ENCODE measurements at regions not wholly inside any gene's neighbourhood (a gene's known extent, or its start where the extent isn't known, plus 50 kb on each side); places are given as distances from the start of the nearest gene placed in this dataset.
A peak's percentile ranks its signal among the peaks of the same experiment; 100 is the strongest.
"Not testable (repeated sequence)": the region's sequence is repeated elsewhere in the genome, so short reads cannot be mapped to it uniquely, and the experiment has no call there.

GRCh38 chrX:117483950-117484349 is 632.7 kb downstream of the KLHL13 start:
- Histone ChIP-seq H3K4me3 (ENCODE audit: insufficient read depth, low read depth, low read length) (no peak overlapping the region), H3K27me3 (ENCODE audit: control insufficient read depth, insufficient read depth, low read length) (no peaks in the 10 kb centered on the region), H3K36me3 (replicated peaks; ENCODE audit: control insufficient read depth, insufficient read depth, low read length) (no peaks in the 10 kb centered on the region)
- no peak for DNase-seq

GRCh38 chrX:117458243-117458968 is 658.2 kb downstream of the KLHL13 start:
- no peaks in the 10 kb centered on the region for H3K36me3 ChIP-seq (replicated peaks; ENCODE audit: control insufficient read depth, insufficient read depth, low read length)
- no peaks in the 10 kb centered on the region for H3K27me3 ChIP-seq (ENCODE audit: control insufficient read depth, insufficient read depth, low read length)
- no peak for DNase-seq
- no peak overlapping the region for H3K4me3 ChIP-seq (ENCODE audit: insufficient read depth, low read depth, low read length)

GRCh38 chrX:117455787-117456186 is 660.8 kb downstream of the KLHL13 start:
- no peak overlapping the region for H3K4me3 ChIP-seq (ENCODE audit: insufficient read depth, low read depth, low read length)
- DNase-seq = no peak

GRCh38 chrX:117429501-117429900 is 687.1 kb downstream of the KLHL13 start:
- H3K36me3 ChIP-seq (replicated peaks; ENCODE audit: control insufficient read depth, insufficient read depth, low read length) = no peaks in the 10 kb centered on the region
- no peak for DNase-seq
- H3K4me3 ChIP-seq (ENCODE audit: insufficient read depth, low read depth, low read length) = no peak overlapping the region
- no peaks in the 10 kb centered on the region for H3K27me3 ChIP-seq (ENCODE audit: control insufficient read depth, insufficient read depth, low read length)

More at GRCh38 chrX:117455787-117456186, 660.8 kb downstream of the KLHL13 start:
- Histone ChIP-seq H3K27me3 (ENCODE audit: control insufficient read depth, insufficient read depth, low read length) (no peaks in the 10 kb centered on the region), H3K36me3 (replicated peaks; ENCODE audit: control insufficient read depth, insufficient read depth, low read length) (no peaks in the 10 kb centered on the region)

- no peaks in the 10 kb centered on the region for H3K27me3 ChIP-seq (ENCODE audit: control insufficient read depth, insufficient read depth, low read length)
- DNase-seq = no peak
- H3K4me3 ChIP-seq (ENCODE audit: insufficient read depth, low read depth, low read length) = no peak overlapping the region
- no peaks in the 10 kb centered on the region for H3K36me3 ChIP-seq (replicated peaks; ENCODE audit: control insufficient read depth, insufficient read depth, low read length)
These were observed 709.0 kb downstream of the KLHL13 start for GRCh38 chrX:117407449-117408150.

GRCh38 chrX:117400839-117401238 is 715.8 kb downstream of the KLHL13 start:
- no peaks in the 10 kb centered on the region for H3K27me3 ChIP-seq (ENCODE audit: control insufficient read depth, insufficient read depth, low read length)
- H3K4me3 ChIP-seq (ENCODE audit: insufficient read depth, low read depth, low read length) = no peak overlapping the region
- DNase-seq = no peak
- H3K36me3 ChIP-seq (replicated peaks; ENCODE audit: control insufficient read depth, insufficient read depth, low read length) = no peaks in the 10 kb centered on the region

- H3K4me3 ChIP-seq (ENCODE audit: insufficient read depth, low read depth, low read length) = no peak overlapping the region
- no peak for DNase-seq
- H3K27me3 ChIP-seq (ENCODE audit: control insufficient read depth, insufficient read depth, low read length) = no peaks in the 10 kb centered on the region
- no peaks in the 10 kb centered on the region for H3K36me3 ChIP-seq (replicated peaks; ENCODE audit: control insufficient read depth, insufficient read depth, low read length)
These were observed 716.6 kb downstream of the KLHL13 start for GRCh38 chrX:117400005-117400404.

- Histone ChIP-seq H3K36me3 (replicated peaks; ENCODE audit: control insufficient read depth, insufficient read depth, low read length) (no peaks in the 10 kb centered on the region), H3K27me3 (ENCODE audit: control insufficient read depth, insufficient read depth, low read length) (no peaks in the 10 kb centered on the region), H3K4me3 (ENCODE audit: insufficient read depth, low read depth, low read length) (no peak overlapping the region)
- DNase-seq = no peak
These were observed 718.8 kb downstream of the KLHL13 start for GRCh38 chrX:117397844-117398243.

GRCh38 chrX:117394506-117395070 is 722.0 kb downstream of the KLHL13 start:
- not testable (repeated sequence) for H3K36me3 ChIP-seq (replicated peaks; ENCODE audit: control insufficient read depth, insufficient read depth, low read length); DNase-seq; H3K27me3 ChIP-seq (ENCODE audit: control insufficient read depth, insufficient read depth, low read length); H3K4me3 ChIP-seq (ENCODE audit: insufficient read depth, low read depth, low read length)

GRCh38 chrX:117392360-117392759 is 724.2 kb downstream of the KLHL13 start:
- H3K4me3 ChIP-seq (ENCODE audit: insufficient read depth, low read depth, low read length); H3K27me3 ChIP-seq (ENCODE audit: control insufficient read depth, insufficient read depth, low read length); H3K36me3 ChIP-seq (replicated peaks; ENCODE audit: control insufficient read depth, insufficient read depth, low read length); DNase-seq: not testable (repeated sequence)

- no peak for DNase-seq
- Histone ChIP-seq H3K36me3 (replicated peaks; ENCODE audit: control insufficient read depth, insufficient read depth, low read length) (no peaks in the 10 kb centered on the region), H3K27me3 (ENCODE audit: control insufficient read depth, insufficient read depth, low read length) (no peaks in the 10 kb centered on the region), H3K4me3 (ENCODE audit: insufficient read depth, low read depth, low read length) (no peak overlapping the region)
These were observed 740.1 kb downstream of the KLHL13 start for GRCh38 chrX:117376460-117376859.

- Histone ChIP-seq H3K36me3 (replicated peaks; ENCODE audit: control insufficient read depth, insufficient read depth, low read length) (no peaks in the 10 kb centered on the region), H3K4me3 (ENCODE audit: insufficient read depth, low read depth, low read length) (no peak overlapping the region), H3K27me3 (ENCODE audit: control insufficient read depth, insufficient read depth, low read length) (no peaks in the 10 kb centered on the region; the same call in 1 of the 2 replicates)
- no peak for DNase-seq
These were observed 781.4 kb downstream of the KLHL13 start for GRCh38 chrX:117335209-117335608.

GRCh38 chrX:117327373-117327772 is 789.2 kb downstream of the KLHL13 start:
- Histone ChIP-seq H3K4me3 (ENCODE audit: insufficient read depth, low read depth, low read length) (no peak overlapping the region), H3K36me3 (replicated peaks; ENCODE audit: control insufficient read depth, insufficient read depth, low read length) (no peaks in the 10 kb centered on the region), H3K27me3 (ENCODE audit: control insufficient read depth, insufficient read depth, low read length) (no peaks in the 10 kb centered on the region; the same call in 1 of the 2 replicates)
- peak; percentile 38 for DNase-seq

GRCh38 chrX:117325706-117326105 is 790.9 kb downstream of the KLHL13 start:
- DNase-seq = no peak
- Histone ChIP-seq H3K36me3 (replicated peaks; ENCODE audit: control insufficient read depth, insufficient read depth, low read length) (no peaks in the 10 kb centered on the region), H3K4me3 (ENCODE audit: insufficient read depth, low read depth, low read length) (no peak overlapping the region), H3K27me3 (ENCODE audit: control insufficient read depth, insufficient read depth, low read length) (no peaks in the 10 kb centered on the region; the same call in 1 of the 2 replicates)

GRCh38 chrX:117305168-117305766 is 811.3 kb downstream of the KLHL13 start:
- Histone ChIP-seq H3K36me3 (replicated peaks; ENCODE audit: control insufficient read depth, insufficient read depth, low read length) (no peaks in the 10 kb centered on the region), H3K27me3 (ENCODE audit: control insufficient read depth, insufficient read depth, low read length) (no peaks in the 10 kb centered on the region), H3K4me3 (ENCODE audit: insufficient read depth, low read depth, low read length) (no peak overlapping the region)
- DNase-seq = no peak
